ENCODE measurements at regions not wholly inside any gene's neighbourhood (a gene's known extent, or its start where the extent isn't known, plus 50 kb on each side); places are given as distances from the start of the nearest gene placed in this dataset.
"Not testable (repeated sequence)": the region's sequence is repeated elsewhere in the genome, so short reads cannot be mapped to it uniquely, and the experiment has no call there.

- Histone ChIP-seq H3K4me1 (ENCODE audit: control insufficient read depth, insufficient read depth, low read length) (peaks cover 13% of the 10 kb centered on the region), H3K36me3 (ENCODE audit: control insufficient read depth, insufficient read depth, low read length) (no peaks in the 10 kb centered on the region), H3K27ac (ENCODE audit: low read depth, low read length) (no peak overlapping the region), H3K4me3 (ENCODE audit: low read depth, low read length) (no peak overlapping the region), H3K9me3 (ENCODE audit: control insufficient read depth, insufficient read depth, low read depth, low read length) (no peaks in the 10 kb centered on the region), H3K27me3 (ENCODE audit: control insufficient read depth, insufficient read depth, low read length) (no peaks in the 10 kb centered on the region; the same call in 1 of the 2 replicates), H3K9ac (ENCODE audit: low read length) (no peak overlapping the region)
These were observed 68.0 kb upstream of the ADPGK start for GRCh38 chr15:72851586-72851985.

- Histone ChIP-seq H3K9me3 (ENCODE audit: control insufficient read depth, insufficient read depth, low read depth, low read length) (no peaks in the 10 kb centered on the region), H3K27ac (ENCODE audit: low read depth, low read length) (no peak overlapping the region), H3K9ac (ENCODE audit: low read length) (no peak overlapping the region), H3K4me1 (ENCODE audit: control insufficient read depth, insufficient read depth, low read length) (peaks cover 13% of the 10 kb centered on the region), H3K4me3 (ENCODE audit: low read depth, low read length) (no peak overlapping the region), H3K27me3 (ENCODE audit: control insufficient read depth, insufficient read depth, low read length) (no peaks in the 10 kb centered on the region; the same call in 1 of the 2 replicates), H3K36me3 (ENCODE audit: control insufficient read depth, insufficient read depth, low read length) (no peaks in the 10 kb centered on the region)
These were observed 67.3 kb upstream of the ADPGK start for GRCh38 chr15:72850833-72851232.

- Histone ChIP-seq H3K27ac (ENCODE audit: low read depth, low read length) (no peak overlapping the region), H3K4me1 (ENCODE audit: control insufficient read depth, insufficient read depth, low read length) (peaks cover 13% of the 10 kb centered on the region), H3K36me3 (ENCODE audit: control insufficient read depth, insufficient read depth, low read length) (no peaks in the 10 kb centered on the region), H3K27me3 (ENCODE audit: control insufficient read depth, insufficient read depth, low read length) (no peaks in the 10 kb centered on the region; the same call in 1 of the 2 replicates), H3K9ac (ENCODE audit: low read length) (no peak overlapping the region), H3K9me3 (ENCODE audit: control insufficient read depth, insufficient read depth, low read depth, low read length) (no peaks in the 10 kb centered on the region), H3K4me3 (ENCODE audit: low read depth, low read length) (no peak overlapping the region)
These were observed 64.2 kb upstream of the ADPGK start for GRCh38 chr15:72847806-72848205.

GRCh38 chr15:72847033-72847432 is 63.5 kb upstream of the ADPGK start:
- H3K9ac ChIP-seq (ENCODE audit: low read length) = no peak overlapping the region
- H3K27ac ChIP-seq (ENCODE audit: low read depth, low read length) = no peak overlapping the region
- H3K4me1 ChIP-seq (ENCODE audit: control insufficient read depth, insufficient read depth, low read length) = peaks cover 13% of the 10 kb centered on the region
- no peaks in the 10 kb centered on the region for H3K9me3 ChIP-seq (ENCODE audit: control insufficient read depth, insufficient read depth, low read depth, low read length)
- no peak overlapping the region for H3K4me3 ChIP-seq (ENCODE audit: low read depth, low read length)
- no peaks in the 10 kb centered on the region for H3K36me3 ChIP-seq (ENCODE audit: control insufficient read depth, insufficient read depth, low read length)
- H3K27me3 ChIP-seq (ENCODE audit: control insufficient read depth, insufficient read depth, low read length) = no peaks in the 10 kb centered on the region; the same call in 1 of the 2 replicates

- no peak overlapping the region for H3K4me3 ChIP-seq (ENCODE audit: low read depth, low read length)
These were observed 62.4 kb upstream of the ADPGK start for GRCh38 chr15:72845981-72846383.

GRCh38 chr15:72844067-72844466 is 60.5 kb upstream of the ADPGK start:
- Histone ChIP-seq H3K9me3 (ENCODE audit: control insufficient read depth, insufficient read depth, low read depth, low read length) (no peaks in the 10 kb centered on the region), H3K27ac (ENCODE audit: low read depth, low read length) (no peak overlapping the region), H3K36me3 (ENCODE audit: control insufficient read depth, insufficient read depth, low read length) (no peaks in the 10 kb centered on the region), H3K9ac (ENCODE audit: low read length) (no peak overlapping the region), H3K27me3 (ENCODE audit: control insufficient read depth, insufficient read depth, low read length) (no peaks in the 10 kb centered on the region; the same call in 1 of the 2 replicates), H3K4me3 (ENCODE audit: low read depth, low read length) (no peak overlapping the region), H3K4me1 (ENCODE audit: control insufficient read depth, insufficient read depth, low read length) (peaks cover 9% of the 10 kb centered on the region)

More at GRCh38 chr15:72845981-72846383, 62.4 kb upstream of the ADPGK start:
- Histone ChIP-seq H3K36me3 (ENCODE audit: control insufficient read depth, insufficient read depth, low read length) (no peaks in the 10 kb centered on the region), H3K27ac (ENCODE audit: low read depth, low read length) (no peak overlapping the region), H3K9ac (ENCODE audit: low read length) (no peak overlapping the region), H3K27me3 (ENCODE audit: control insufficient read depth, insufficient read depth, low read length) (no peaks in the 10 kb centered on the region; the same call in 1 of the 2 replicates), H3K4me1 (ENCODE audit: control insufficient read depth, insufficient read depth, low read length) (peaks cover 9% of the 10 kb centered on the region), H3K9me3 (ENCODE audit: control insufficient read depth, insufficient read depth, low read depth, low read length) (no peaks in the 10 kb centered on the region)

GRCh38 chr15:72843340-72843739 is 59.8 kb upstream of the ADPGK start:
- not testable (repeated sequence) for H3K9me3 ChIP-seq (ENCODE audit: control insufficient read depth, insufficient read depth, low read depth, low read length); H3K27ac ChIP-seq (ENCODE audit: low read depth, low read length); H3K36me3 ChIP-seq (ENCODE audit: control insufficient read depth, insufficient read depth, low read length); H3K9ac ChIP-seq (ENCODE audit: low read length); H3K4me3 ChIP-seq (ENCODE audit: low read depth, low read length); H3K4me1 ChIP-seq (ENCODE audit: control insufficient read depth, insufficient read depth, low read length); H3K27me3 ChIP-seq (ENCODE audit: control insufficient read depth, insufficient read depth, low read length)

- Histone ChIP-seq H3K4me3 (ENCODE audit: low read depth, low read length) (no peak overlapping the region), H3K27ac (ENCODE audit: low read depth, low read length) (no peak overlapping the region), H3K4me1 (ENCODE audit: control insufficient read depth, insufficient read depth, low read length) (0 out of 2 replicates have a peak, but pooled peaks cover 4% of the 10 kb centered on the region), H3K9ac (ENCODE audit: low read length) (no peak overlapping the region), H3K36me3 (ENCODE audit: control insufficient read depth, insufficient read depth, low read length) (no peaks in the 10 kb centered on the region), H3K9me3 (ENCODE audit: control insufficient read depth, insufficient read depth, low read depth, low read length) (no peaks in the 10 kb centered on the region), H3K27me3 (ENCODE audit: control insufficient read depth, insufficient read depth, low read length) (no peaks in the 10 kb centered on the region)
These were observed 56.6 kb upstream of the ADPGK start for GRCh38 chr15:72840114-72840513.

GRCh38 chr15:72838311-72838731 is 54.8 kb upstream of the ADPGK start:
- Histone ChIP-seq H3K27me3 (ENCODE audit: control insufficient read depth, insufficient read depth, low read length) (no peaks in the 10 kb centered on the region), H3K4me1 (ENCODE audit: control insufficient read depth, insufficient read depth, low read length) (peaks cover 4% of the 10 kb centered on the region; the same call in 1 of the 2 replicates), H3K9ac (ENCODE audit: low read length) (no peak overlapping the region), H3K36me3 (ENCODE audit: control insufficient read depth, insufficient read depth, low read length) (no peaks in the 10 kb centered on the region), H3K9me3 (ENCODE audit: control insufficient read depth, insufficient read depth, low read depth, low read length) (no peaks in the 10 kb centered on the region), H3K4me3 (ENCODE audit: low read depth, low read length) (no peak overlapping the region), H3K27ac (ENCODE audit: low read depth, low read length) (no peak overlapping the region)

- Histone ChIP-seq H3K4me3 (ENCODE audit: low read depth, low read length) (no peak overlapping the region), H3K9ac (ENCODE audit: low read length) (no peak overlapping the region), H3K27ac (ENCODE audit: low read depth, low read length) (no peak overlapping the region), H3K4me1 (ENCODE audit: control insufficient read depth, insufficient read depth, low read length) (peaks cover 4% of the 10 kb centered on the region; the same call in 1 of the 2 replicates), H3K9me3 (ENCODE audit: control insufficient read depth, insufficient read depth, low read depth, low read length) (no peaks in the 10 kb centered on the region), H3K36me3 (ENCODE audit: control insufficient read depth, insufficient read depth, low read length) (no peaks in the 10 kb centered on the region), H3K27me3 (ENCODE audit: control insufficient read depth, insufficient read depth, low read length) (no peaks in the 10 kb centered on the region)
These were observed 53.2 kb upstream of the ADPGK start for GRCh38 chr15:72836676-72837330.

- Histone ChIP-seq H3K4me1 (ENCODE audit: control insufficient read depth, insufficient read depth, low read length) (peaks cover 4% of the 10 kb centered on the region; the same call in 1 of the 2 replicates), H3K27ac (ENCODE audit: low read depth, low read length) (no peak overlapping the region), H3K36me3 (ENCODE audit: control insufficient read depth, insufficient read depth, low read length) (no peaks in the 10 kb centered on the region), H3K4me3 (ENCODE audit: low read depth, low read length) (no peak overlapping the region), H3K9me3 (ENCODE audit: control insufficient read depth, insufficient read depth, low read depth, low read length) (no peaks in the 10 kb centered on the region), H3K27me3 (ENCODE audit: control insufficient read depth, insufficient read depth, low read length) (no peaks in the 10 kb centered on the region), H3K9ac (ENCODE audit: low read length) (no peak overlapping the region)
These were observed 51.8 kb upstream of the ADPGK start for GRCh38 chr15:72835294-72835890.
